ENCODE measurements at regions not wholly inside any gene's neighbourhood (a gene's known extent, or its start where the extent isn't known, plus 50 kb on each side); places are given as distances from the start of the nearest gene placed in this dataset.

GRCh38 chr2:60268661-60269060 lies 284.8 kb downstream of the BCL11A start:
- H3K4me1 Mint-ChIP-seq (ENCODE audit: low read depth), result no peaks in the 10 kb centered on the region
- intact Hi-C loops (cut with micrococcal nuclease), result no loop called here
- H3K27ac Mint-ChIP-seq, result no peak overlapping the region
- H3K4me3 Mint-ChIP-seq (ENCODE audit: low read depth), result no peak overlapping the region
- no peaks in the 10 kb centered on the region for H3K36me3 Mint-ChIP-seq (ENCODE audit: low read depth)
- H3K27me3 Mint-ChIP-seq (ENCODE audit: low read depth), result no peaks in the 10 kb centered on the region
- H3K9me3 Mint-ChIP-seq, result peaks cover 4% of the 10 kb centered on the region
- DNase-seq (ENCODE audit: low spot score), result no peak

GRCh38 chr2:60268032-60268431 lies 285.4 kb downstream of the BCL11A start:
- Mint-ChIP-seq H3K4me3 (ENCODE audit: low read depth) (no peak overlapping the region), H3K36me3 (ENCODE audit: low read depth) (no peaks in the 10 kb centered on the region), H3K9me3 (peaks cover 4% of the 10 kb centered on the region), H3K27me3 (ENCODE audit: low read depth) (no peaks in the 10 kb centered on the region), H3K27ac (no peak overlapping the region), H3K4me1 (ENCODE audit: low read depth) (no peaks in the 10 kb centered on the region)
- DNase-seq (ENCODE audit: low spot score), result no peak
- intact Hi-C loops (cut with micrococcal nuclease), result no loop called here

GRCh38 chr2:60267122-60267521 lies 286.3 kb downstream of the BCL11A start:
- Mint-ChIP-seq H3K4me3 (ENCODE audit: low read depth) (no peak overlapping the region), H3K27ac (no peak overlapping the region), H3K4me1 (ENCODE audit: low read depth) (no peaks in the 10 kb centered on the region), H3K36me3 (ENCODE audit: low read depth) (no peaks in the 10 kb centered on the region), H3K9me3 (peaks cover 4% of the 10 kb centered on the region), H3K27me3 (ENCODE audit: low read depth) (no peaks in the 10 kb centered on the region)
- intact Hi-C loops (cut with micrococcal nuclease), result no loop called here
- DNase-seq (ENCODE audit: low spot score), result no peak

GRCh38 chr2:60262178-60262577 lies 291.3 kb downstream of the BCL11A start:
- H3K4me1 Mint-ChIP-seq (ENCODE audit: low read depth), result no peaks in the 10 kb centered on the region
- H3K4me3 Mint-ChIP-seq (ENCODE audit: low read depth), result no peak overlapping the region
- no peak overlapping the region for H3K27ac Mint-ChIP-seq
- H3K27me3 Mint-ChIP-seq (ENCODE audit: low read depth), result no peaks in the 10 kb centered on the region
- DNase-seq (ENCODE audit: low spot score), result no peak
- peaks cover 4% of the 10 kb centered on the region for H3K9me3 Mint-ChIP-seq
- H3K36me3 Mint-ChIP-seq (ENCODE audit: low read depth), result no peaks in the 10 kb centered on the region
- intact Hi-C loops (cut with micrococcal nuclease), result no loop called here

- Mint-ChIP-seq H3K4me3 (ENCODE audit: low read depth) (no peak overlapping the region), H3K9me3 (no peaks in the 10 kb centered on the region), H3K4me1 (ENCODE audit: low read depth) (no peaks in the 10 kb centered on the region), H3K36me3 (ENCODE audit: low read depth) (no peaks in the 10 kb centered on the region), H3K27me3 (ENCODE audit: low read depth) (no peaks in the 10 kb centered on the region), H3K27ac (no peak overlapping the region)
- intact Hi-C loops (cut with micrococcal nuclease), result no loop called here
- no peak for DNase-seq (ENCODE audit: low spot score)
These were observed 292.7 kb downstream of the BCL11A start for GRCh38 chr2:60260639-60261296.

- Mint-ChIP-seq H3K4me3 (ENCODE audit: low read depth) (no peak overlapping the region), H3K27me3 (ENCODE audit: low read depth) (no peaks in the 10 kb centered on the region), H3K27ac (no peak overlapping the region), H3K36me3 (ENCODE audit: low read depth) (no peaks in the 10 kb centered on the region), H3K4me1 (ENCODE audit: low read depth) (no peaks in the 10 kb centered on the region), H3K9me3 (no peaks in the 10 kb centered on the region)
- intact Hi-C loops (cut with micrococcal nuclease), result no loop called here
- DNase-seq (ENCODE audit: low spot score), result no peak
These were observed 293.7 kb downstream of the BCL11A start for GRCh38 chr2:60259781-60260180.

GRCh38 chr2:60252581-60253150 lies 300.8 kb downstream of the BCL11A start:
- H3K4me3 Mint-ChIP-seq (ENCODE audit: low read depth), result no peak overlapping the region
- intact Hi-C loops (cut with micrococcal nuclease), result no loop called here
- H3K4me1 Mint-ChIP-seq (ENCODE audit: low read depth), result no peaks in the 10 kb centered on the region

GRCh38 chr2:60251247-60251646 lies 302.2 kb downstream of the BCL11A start:
- no peak overlapping the region for H3K27ac Mint-ChIP-seq
- H3K27me3 Mint-ChIP-seq (ENCODE audit: low read depth), result no peaks in the 10 kb centered on the region
- no peak overlapping the region for H3K4me3 Mint-ChIP-seq (ENCODE audit: low read depth)
- intact Hi-C loops (cut with micrococcal nuclease), result no loop called here
- no peaks in the 10 kb centered on the region for H3K9me3 Mint-ChIP-seq
- H3K36me3 Mint-ChIP-seq (ENCODE audit: low read depth), result no peaks in the 10 kb centered on the region
- no peaks in the 10 kb centered on the region for H3K4me1 Mint-ChIP-seq (ENCODE audit: low read depth)
- DNase-seq (ENCODE audit: low spot score), result no peak

More at GRCh38 chr2:60252581-60253150, 300.8 kb downstream of the BCL11A start:
- H3K27ac Mint-ChIP-seq, result no peak overlapping the region
- no peaks in the 10 kb centered on the region for H3K36me3 Mint-ChIP-seq (ENCODE audit: low read depth)
- no peaks in the 10 kb centered on the region for H3K9me3 Mint-ChIP-seq
- DNase-seq (ENCODE audit: low spot score), result no peak
- no peaks in the 10 kb centered on the region for H3K27me3 Mint-ChIP-seq (ENCODE audit: low read depth)

- no peak for DNase-seq (ENCODE audit: low spot score)
- Mint-ChIP-seq H3K27ac (no peak overlapping the region), H3K4me1 (ENCODE audit: low read depth) (no peaks in the 10 kb centered on the region), H3K27me3 (ENCODE audit: low read depth) (no peaks in the 10 kb centered on the region), H3K9me3 (no peaks in the 10 kb centered on the region), H3K4me3 (ENCODE audit: low read depth) (no peak overlapping the region), H3K36me3 (ENCODE audit: low read depth) (no peaks in the 10 kb centered on the region)
- intact Hi-C loops (cut with micrococcal nuclease), result no loop called here
These were observed 303.6 kb downstream of the BCL11A start for GRCh38 chr2:60249879-60250278.

GRCh38 chr2:60247471-60247870 lies 306.0 kb downstream of the BCL11A start:
- DNase-seq (ENCODE audit: low spot score), result no peak
- H3K4me3 Mint-ChIP-seq (ENCODE audit: low read depth), result no peak overlapping the region
- H3K9me3 Mint-ChIP-seq, result no peaks in the 10 kb centered on the region
- intact Hi-C loops (cut with micrococcal nuclease), result no loop called here
- H3K36me3 Mint-ChIP-seq (ENCODE audit: low read depth), result no peaks in the 10 kb centered on the region
- H3K27me3 Mint-ChIP-seq (ENCODE audit: low read depth), result no peaks in the 10 kb centered on the region
- H3K4me1 Mint-ChIP-seq (ENCODE audit: low read depth), result no peaks in the 10 kb centered on the region
- H3K27ac Mint-ChIP-seq, result no peak overlapping the region

- Mint-ChIP-seq H3K9me3 (no peaks in the 10 kb centered on the region), H3K27ac (no peak overlapping the region), H3K36me3 (ENCODE audit: low read depth) (no peaks in the 10 kb centered on the region), H3K4me3 (ENCODE audit: low read depth) (no peak overlapping the region), H3K4me1 (ENCODE audit: low read depth) (no peaks in the 10 kb centered on the region), H3K27me3 (ENCODE audit: low read depth) (no peaks in the 10 kb centered on the region)
- DNase-seq (ENCODE audit: low spot score), result no peak
- intact Hi-C loops (cut with micrococcal nuclease), result no loop called here
These were observed 306.9 kb downstream of the BCL11A start for GRCh38 chr2:60246583-60246982.

GRCh38 chr2:60234274-60234986 lies 319.0 kb downstream of the BCL11A start:
- H3K4me1 Mint-ChIP-seq (ENCODE audit: low read depth), result no peaks in the 10 kb centered on the region
- DNase-seq (ENCODE audit: low spot score), result no peak
- H3K27me3 Mint-ChIP-seq (ENCODE audit: low read depth), result no peaks in the 10 kb centered on the region

GRCh38 chr2:60230596-60230995 lies 322.9 kb downstream of the BCL11A start:
- H3K27ac Mint-ChIP-seq, result no peak overlapping the region
- H3K4me1 Mint-ChIP-seq (ENCODE audit: low read depth), result no peaks in the 10 kb centered on the region
- DNase-seq (ENCODE audit: low spot score), result no peak
- no peaks in the 10 kb centered on the region for H3K36me3 Mint-ChIP-seq (ENCODE audit: low read depth)
- H3K9me3 Mint-ChIP-seq, result peaks cover 16% of the 10 kb centered on the region
- intact Hi-C loops (cut with micrococcal nuclease), result no loop called here
- no peaks in the 10 kb centered on the region for H3K27me3 Mint-ChIP-seq (ENCODE audit: low read depth)
- no peak overlapping the region for H3K4me3 Mint-ChIP-seq (ENCODE audit: low read depth)

More at GRCh38 chr2:60234274-60234986, 319.0 kb downstream of the BCL11A start:
- intact Hi-C loops (cut with micrococcal nuclease), result no loop called here
- no peak overlapping the region for H3K4me3 Mint-ChIP-seq (ENCODE audit: low read depth)
- no peaks in the 10 kb centered on the region for H3K36me3 Mint-ChIP-seq (ENCODE audit: low read depth)
- H3K27ac Mint-ChIP-seq, result no peak overlapping the region
- H3K9me3 Mint-ChIP-seq, result peaks cover 23% of the 10 kb centered on the region
